Caki2 (cell line): ENCODE measurements at regions not wholly inside any gene's neighbourhood (a gene's known extent, or its start where the extent isn't known, plus 50 kb on each side); places are given as distances from the start of the nearest gene placed in this dataset.
A peak's percentile ranks its signal among the peaks of the same experiment; 100 is the strongest.
"Not testable (repeated sequence)": the region's sequence is repeated elsewhere in the genome, so short reads cannot be mapped to it uniquely, and the experiment has no call there.

Experiments used
- DNase-seq: peaks from one replicate; pipeline ENCODE4 v3.0.0-alpha.2; 2015; ENCODE audit warnings: low read depth
- in situ Hi-C: cut with HindIII; loops from 2 replicates; pipeline ENCODE4 v1.10.0; 2016; ENCODE audit warnings: low sequenced_read_pairs, low pct_unique_long_range_greater_than_20kb, mixed read lengths

GRCh38 chr18:67199993-67200617, 316.4 kb downstream of the DSEL start:
- in situ Hi-C loops = no loop called here
- DNase-seq = peak; percentile 23

GRCh38 chr18:67194886-67195285, 321.6 kb downstream of the DSEL start:
- in situ Hi-C loops = no loop called here
- no peak for DNase-seq

- no peak for DNase-seq
- in situ Hi-C loops = no loop called here
Observed at GRCh38 chr18:67192535-67192934, 324.0 kb downstream of the DSEL start.

- in situ Hi-C loops = no loop called here
Observed at GRCh38 chr18:67183398-67183797, 333.1 kb downstream of the DSEL start.

GRCh38 chr18:67179726-67180125, 336.8 kb downstream of the DSEL start:
- no peak for DNase-seq
- in situ Hi-C loops = no loop called here

More at GRCh38 chr18:67183398-67183797, 333.1 kb downstream of the DSEL start:
- DNase-seq = no peak

- in situ Hi-C loops = no loop called here
Observed at GRCh38 chr18:67159662-67160061, 356.9 kb downstream of the DSEL start.

GRCh38 chr18:67154979-67155378, 361.5 kb downstream of the DSEL start:
- DNase-seq = no peak
- in situ Hi-C loops = no loop called here

More at GRCh38 chr18:67159662-67160061, 356.9 kb downstream of the DSEL start:
- no peak for DNase-seq

- DNase-seq = no peak
- in situ Hi-C loops = no loop called here
Observed at GRCh38 chr18:67151366-67151765, 365.2 kb downstream of the DSEL start.

- in situ Hi-C loops = no loop called here
- no peak for DNase-seq
Observed at GRCh38 chr18:67145586-67146292, 370.8 kb downstream of the DSEL start.

GRCh38 chr18:67144329-67144728, 372.2 kb downstream of the DSEL start:
- no peak for DNase-seq
- in situ Hi-C loops = no loop called here

- no peak for DNase-seq
- in situ Hi-C loops = no loop called here
Observed at GRCh38 chr18:67143028-67143427, 373.5 kb downstream of the DSEL start.

- no peak for DNase-seq
- in situ Hi-C loops = no loop called here
Observed at GRCh38 chr18:67142604-67143003, 373.9 kb downstream of the DSEL start.

- no peak for DNase-seq
- in situ Hi-C loops = no loop called here
Observed at GRCh38 chr18:67140495-67140894, 376.0 kb downstream of the DSEL start.

GRCh38 chr18:67139899-67140298, 376.6 kb downstream of the DSEL start:
- in situ Hi-C loops = no loop called here

GRCh38 chr18:67135981-67136380, 380.5 kb downstream of the DSEL start:
- DNase-seq = no peak
- in situ Hi-C loops = no loop called here

More at GRCh38 chr18:67139899-67140298, 376.6 kb downstream of the DSEL start:
- no peak for DNase-seq

GRCh38 chr18:67134911-67135310, 381.6 kb downstream of the DSEL start:
- in situ Hi-C loops = no loop called here
- DNase-seq = no peak

- DNase-seq = no peak
- in situ Hi-C loops = no loop called here
Observed at GRCh38 chr18:67133669-67134068, 382.9 kb downstream of the DSEL start.

GRCh38 chr18:67132919-67133318, 383.6 kb downstream of the DSEL start:
- in situ Hi-C loops = no loop called here
- no peak for DNase-seq

- DNase-seq = no peak
- in situ Hi-C loops = no loop called here
Observed at GRCh38 chr18:67131498-67131897, 385.0 kb downstream of the DSEL start.

- in situ Hi-C loops, DNase-seq: not testable (repeated sequence)
Observed at GRCh38 chr18:67126751-67127150, 389.8 kb downstream of the DSEL start.
